AG09309 (cell line): ENCODE measurements at regions not wholly inside any gene's neighbourhood (a gene's known extent, or its start where the extent isn't known, plus 50 kb on each side); places are given as distances from the start of the nearest gene placed in this dataset.

Source experiments
- DNase-seq: peaks from one replicate; pipeline ENCODE4 v3.0.0-alpha.2; 2010; ENCODE audit warnings: low read depth
- H3K4me3 ChIP-seq: 2 replicates; pipeline ENCODE4 v1.5.1; 2011; ENCODE audit warnings: mild to moderate bottlenecking, low read depth, low read length, moderate library complexity; ENCODE audit not compliant: control insufficient read depth
- CTCF ChIP-seq: IDR thresholded peaks from 2 replicates; pipeline ENCODE4 v1.5.1; 2011; ENCODE audit warnings: mild to moderate bottlenecking, low read depth, low read length, inconsistent platforms; ENCODE audit not compliant: insufficient read depth, control insufficient read depth; ENCODE audit errors: missing control alignments

GRCh38 chr1:218068241-218068640 lies 216.9 kb upstream of the RRP15 start:
- no peak for DNase-seq
- TF ChIP-seq CTCF = no peak
- no peak overlapping the region for H3K4me3 ChIP-seq

- DNase-seq = no peak
- TF ChIP-seq CTCF = no peak
- no peak overlapping the region for H3K4me3 ChIP-seq
These were observed 215.9 kb upstream of the RRP15 start for GRCh38 chr1:218069180-218069579.

GRCh38 chr1:218073062-218073461 lies 212.0 kb upstream of the RRP15 start:
- no peak for TF ChIP-seq CTCF
- H3K4me3 ChIP-seq = no peak overlapping the region
- no peak for DNase-seq

GRCh38 chr1:218078916-218079315 lies 206.2 kb upstream of the RRP15 start:
- H3K4me3 ChIP-seq = no peak overlapping the region
- no peak for TF ChIP-seq CTCF
- DNase-seq = no peak

GRCh38 chr1:218079347-218079746 lies 205.7 kb upstream of the RRP15 start:
- DNase-seq = no peak
- TF ChIP-seq CTCF = no peak
- no peak overlapping the region for H3K4me3 ChIP-seq

- DNase-seq = no peak
- H3K4me3 ChIP-seq = no peak overlapping the region
- TF ChIP-seq CTCF = no peak
These were observed 205.3 kb upstream of the RRP15 start for GRCh38 chr1:218079820-218080219.

- DNase-seq = no peak
- H3K4me3 ChIP-seq = no peak overlapping the region
- TF ChIP-seq CTCF = no peak
These were observed 204.2 kb upstream of the RRP15 start for GRCh38 chr1:218080863-218081262.
